Osteocyte (in vitro differentiated cells): ENCODE measurements at regions not wholly inside any gene's neighbourhood (a gene's known extent, or its start where the extent isn't known, plus 50 kb on each side); places are given as distances from the start of the nearest gene placed in this dataset.

Source experiments
- DNase-seq: peaks from one replicate; pipeline ENCODE4 v3.0.0; 2021; ENCODE audit warnings: mixed read lengths; ENCODE audit not compliant: unreplicated experiment; ENCODE audit errors: extremely low spot score
- H3K27ac Mint-ChIP-seq: one replicate; pipeline ENCODE4 v1.8.0; 2021; ENCODE audit warnings: mild to moderate bottlenecking, mixed read lengths; ENCODE audit not compliant: unreplicated experiment
- H3K27me3 Mint-ChIP-seq: one replicate; pipeline ENCODE4 v1.8.0; 2021; ENCODE audit warnings: mixed read lengths; ENCODE audit not compliant: unreplicated experiment
- H3K36me3 Mint-ChIP-seq: one replicate; pipeline ENCODE4 v1.8.0; 2021; ENCODE audit warnings: mixed read lengths; ENCODE audit not compliant: unreplicated experiment
- H3K4me1 Mint-ChIP-seq: one replicate; pipeline ENCODE4 v1.8.0; 2021; ENCODE audit warnings: mixed read lengths; ENCODE audit not compliant: unreplicated experiment
- H3K4me3 Mint-ChIP-seq: one replicate; pipeline ENCODE4 v1.8.0; 2021; ENCODE audit warnings: mild to moderate bottlenecking, moderate library complexity, mixed read lengths; ENCODE audit not compliant: unreplicated experiment
- H3K9me3 Mint-ChIP-seq: one replicate; pipeline ENCODE4 v1.8.0; 2021; ENCODE audit warnings: mixed read lengths; ENCODE audit not compliant: unreplicated experiment
- TF ChIP-seq, protein P1 (sequence below): fragments of 200-600 bp; sonication (generic); IDR thresholded peaks from 2 replicates; pipeline ENCODE4 v1.5.0; 2021; ENCODE audit warnings: antibody characterized with exemption, mild to moderate bottlenecking, moderate library complexity

DNA sequence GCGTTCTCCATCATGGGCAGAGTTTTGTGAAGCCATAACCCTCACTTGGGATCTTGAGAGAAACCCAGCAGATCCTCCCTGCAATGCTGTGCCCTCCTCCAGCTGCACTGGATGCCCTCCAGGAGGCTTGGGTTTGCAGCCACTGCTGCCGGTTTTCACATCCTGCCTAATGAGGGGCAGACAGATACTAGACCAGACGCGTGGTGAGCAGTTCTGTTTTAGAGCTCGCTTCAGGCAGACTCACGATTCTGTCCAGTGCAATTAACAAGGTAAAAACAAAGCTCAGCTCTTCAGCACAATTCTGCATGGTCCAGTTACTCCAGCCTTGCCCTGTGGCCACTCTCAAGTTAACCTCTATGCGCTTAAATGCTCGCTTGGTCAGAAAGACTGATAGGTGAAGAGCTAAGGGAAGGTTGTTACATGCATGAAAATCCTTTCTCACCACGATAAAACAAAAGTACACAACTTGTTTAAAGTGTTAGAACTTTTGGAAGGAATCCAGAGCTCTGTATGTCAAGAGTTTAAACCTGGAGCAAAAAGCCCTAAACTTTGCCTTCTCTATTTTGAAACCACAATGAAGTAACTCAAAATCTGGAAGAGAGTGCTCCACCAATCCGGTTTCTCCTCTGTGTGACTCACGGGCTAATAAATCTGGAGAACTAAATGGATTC lies 292.3 kb upstream of the FAT3 start:
- no peak for DNase-seq
- no peak overlapping the region for H3K27ac Mint-ChIP-seq
- no peak overlapping the region for H3K4me3 Mint-ChIP-seq
- H3K4me1 Mint-ChIP-seq = no peaks in the 10 kb centered on the region
- TF ChIP-seq, protein P1, sequence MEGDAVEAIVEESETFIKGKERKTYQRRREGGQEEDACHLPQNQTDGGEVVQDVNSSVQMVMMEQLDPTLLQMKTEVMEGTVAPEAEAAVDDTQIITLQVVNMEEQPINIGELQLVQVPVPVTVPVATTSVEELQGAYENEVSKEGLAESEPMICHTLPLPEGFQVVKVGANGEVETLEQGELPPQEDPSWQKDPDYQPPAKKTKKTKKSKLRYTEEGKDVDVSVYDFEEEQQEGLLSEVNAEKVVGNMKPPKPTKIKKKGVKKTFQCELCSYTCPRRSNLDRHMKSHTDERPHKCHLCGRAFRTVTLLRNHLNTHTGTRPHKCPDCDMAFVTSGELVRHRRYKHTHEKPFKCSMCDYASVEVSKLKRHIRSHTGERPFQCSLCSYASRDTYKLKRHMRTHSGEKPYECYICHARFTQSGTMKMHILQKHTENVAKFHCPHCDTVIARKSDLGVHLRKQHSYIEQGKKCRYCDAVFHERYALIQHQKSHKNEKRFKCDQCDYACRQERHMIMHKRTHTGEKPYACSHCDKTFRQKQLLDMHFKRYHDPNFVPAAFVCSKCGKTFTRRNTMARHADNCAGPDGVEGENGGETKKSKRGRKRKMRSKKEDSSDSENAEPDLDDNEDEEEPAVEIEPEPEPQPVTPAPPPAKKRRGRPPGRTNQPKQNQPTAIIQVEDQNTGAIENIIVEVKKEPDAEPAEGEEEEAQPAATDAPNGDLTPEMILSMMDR = no peak
- H3K36me3 Mint-ChIP-seq = no peaks in the 10 kb centered on the region
- H3K27me3 Mint-ChIP-seq = peaks cover 30% of the 10 kb centered on the region
- no peaks in the 10 kb centered on the region for H3K9me3 Mint-ChIP-seq

DNA sequence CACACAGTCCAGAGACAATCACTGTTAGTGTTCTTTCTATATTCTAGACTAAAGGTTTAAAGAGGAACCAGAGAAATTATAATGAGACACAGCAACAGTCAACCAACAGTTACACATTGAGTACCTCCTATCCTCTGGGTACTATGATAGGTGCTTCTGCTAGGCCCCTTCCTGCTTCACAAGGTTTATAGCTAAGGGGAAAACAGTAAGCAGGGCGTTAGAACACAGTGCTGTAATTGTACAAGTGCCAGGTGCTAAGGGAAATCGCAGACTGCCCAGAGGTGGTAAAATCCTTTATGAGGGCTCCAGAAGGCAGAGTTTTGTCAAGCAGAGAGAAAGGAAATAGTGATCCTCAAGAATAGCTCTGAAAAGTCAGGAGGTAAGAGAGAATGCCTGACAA lies 297.2 kb upstream of the FAT3 start:
- Mint-ChIP-seq H3K4me1 (no peaks in the 10 kb centered on the region), H3K36me3 (no peaks in the 10 kb centered on the region), H3K27ac (no peak overlapping the region), H3K27me3 (peaks cover 24% of the 10 kb centered on the region), H3K4me3 (no peak overlapping the region), H3K9me3 (no peaks in the 10 kb centered on the region)
- DNase-seq = no peak
- TF ChIP-seq, protein P1 = no peak

DNA sequence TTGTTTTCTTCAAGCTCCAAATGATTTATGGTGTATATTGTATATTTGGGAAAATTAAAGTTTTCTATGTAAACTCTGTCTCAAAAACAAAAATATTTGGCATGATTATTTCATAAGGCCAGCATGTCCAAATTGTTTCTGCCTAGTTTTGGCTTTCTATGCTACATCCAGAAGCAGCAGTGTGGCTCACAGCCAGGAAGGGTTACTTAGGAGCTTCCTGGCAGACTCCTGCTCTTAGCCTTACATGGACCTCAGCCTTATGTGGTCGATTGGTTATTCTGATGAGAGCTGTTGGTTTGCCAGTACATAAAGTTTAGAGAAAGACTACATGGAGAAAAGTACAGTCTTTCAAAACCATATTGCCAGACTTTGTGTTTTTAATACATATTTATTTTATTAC lies 297.7 kb upstream of the FAT3 start:
- H3K36me3 Mint-ChIP-seq = no peaks in the 10 kb centered on the region
- H3K9me3 Mint-ChIP-seq = no peaks in the 10 kb centered on the region
- no peak overlapping the region for H3K27ac Mint-ChIP-seq
- no peak overlapping the region for H3K4me3 Mint-ChIP-seq
- peaks cover 24% of the 10 kb centered on the region for H3K27me3 Mint-ChIP-seq
- TF ChIP-seq, protein P1 = no peak
- H3K4me1 Mint-ChIP-seq = no peaks in the 10 kb centered on the region
- no peak for DNase-seq

DNA sequence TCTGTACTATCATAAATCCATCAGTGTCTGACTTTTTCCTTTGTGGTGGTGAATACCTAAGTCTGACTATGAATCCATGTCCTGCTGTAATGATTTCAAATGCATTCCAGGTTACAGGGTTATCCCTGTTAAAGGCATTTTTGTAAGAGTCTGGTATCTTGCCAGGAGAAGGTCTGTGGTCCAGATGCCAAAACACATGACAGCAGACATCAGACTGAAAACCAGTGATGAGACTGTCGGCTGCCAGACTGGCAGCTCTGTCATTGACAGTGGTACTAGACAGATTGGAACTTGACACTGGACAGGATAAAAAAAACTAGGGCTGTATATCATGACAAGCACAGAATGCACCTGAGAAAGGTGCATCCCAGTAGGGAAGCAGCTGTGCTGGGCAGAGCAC lies 301.8 kb upstream of the FAT3 start:
- H3K27me3 Mint-ChIP-seq = peaks cover 10% of the 10 kb centered on the region
- H3K27ac Mint-ChIP-seq = no peak overlapping the region
- H3K4me3 Mint-ChIP-seq = no peak overlapping the region
- no peaks in the 10 kb centered on the region for H3K9me3 Mint-ChIP-seq
- TF ChIP-seq, protein P1 = no peak
- no peak for DNase-seq
- no peaks in the 10 kb centered on the region for H3K36me3 Mint-ChIP-seq
- H3K4me1 Mint-ChIP-seq = no peaks in the 10 kb centered on the region

DNA sequence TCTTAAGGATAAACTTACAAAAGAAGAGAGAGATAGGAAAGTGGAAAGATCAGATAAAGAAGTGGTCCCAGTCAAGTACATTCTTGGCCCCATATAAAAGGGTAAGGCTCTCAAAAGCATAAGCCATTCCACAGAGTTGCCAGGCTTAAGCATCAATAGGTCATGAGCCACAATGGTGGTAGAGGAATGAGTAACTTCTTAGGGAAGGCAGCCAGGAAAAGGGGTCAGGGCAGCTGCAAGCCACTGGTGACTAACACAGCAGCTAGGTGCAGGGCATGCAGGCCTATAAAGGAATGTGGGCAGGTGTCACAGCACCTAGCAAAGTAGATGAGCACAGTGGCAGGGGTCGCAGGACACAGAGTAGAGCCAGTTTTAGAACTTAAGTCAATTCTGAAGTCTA lies 302.6 kb upstream of the FAT3 start:
- no peak overlapping the region for H3K4me3 Mint-ChIP-seq
- TF ChIP-seq, protein P1 = no peak
- no peaks in the 10 kb centered on the region for H3K9me3 Mint-ChIP-seq
- DNase-seq = no peak
- no peak overlapping the region for H3K27ac Mint-ChIP-seq
- peaks cover 6% of the 10 kb centered on the region for H3K27me3 Mint-ChIP-seq
- H3K4me1 Mint-ChIP-seq = no peaks in the 10 kb centered on the region
- no peaks in the 10 kb centered on the region for H3K36me3 Mint-ChIP-seq
